OCI-LY1 (cell line): ENCODE measurements at regions not wholly inside any gene's neighbourhood (a gene's known extent, or its start where the extent isn't known, plus 50 kb on each side); places are given as distances from the start of the nearest gene placed in this dataset.

Experiments used
- CTCF ChIP-seq: fragments of 200-600 bp; sonication (generic), shearing (Covaris generic); IDR thresholded peaks from 2 replicates; pipeline ENCODE4 v1.5.1; 2017; ENCODE audit warnings: mild to moderate bottlenecking, antibody characterized with exemption, low read length, moderate library complexity, mixed read lengths
- EZH2 ChIP-seq: fragments of 200-600 bp; sonication (generic), shearing (Covaris generic); IDR thresholded peaks from 2 replicates; pipeline ENCODE4 v1.8.0; 2017; ENCODE audit warnings: borderline replicate concordance, mixed run types, mild to moderate bottlenecking, antibody characterized with exemption, low read length, moderate library complexity, mixed read lengths

DNA sequence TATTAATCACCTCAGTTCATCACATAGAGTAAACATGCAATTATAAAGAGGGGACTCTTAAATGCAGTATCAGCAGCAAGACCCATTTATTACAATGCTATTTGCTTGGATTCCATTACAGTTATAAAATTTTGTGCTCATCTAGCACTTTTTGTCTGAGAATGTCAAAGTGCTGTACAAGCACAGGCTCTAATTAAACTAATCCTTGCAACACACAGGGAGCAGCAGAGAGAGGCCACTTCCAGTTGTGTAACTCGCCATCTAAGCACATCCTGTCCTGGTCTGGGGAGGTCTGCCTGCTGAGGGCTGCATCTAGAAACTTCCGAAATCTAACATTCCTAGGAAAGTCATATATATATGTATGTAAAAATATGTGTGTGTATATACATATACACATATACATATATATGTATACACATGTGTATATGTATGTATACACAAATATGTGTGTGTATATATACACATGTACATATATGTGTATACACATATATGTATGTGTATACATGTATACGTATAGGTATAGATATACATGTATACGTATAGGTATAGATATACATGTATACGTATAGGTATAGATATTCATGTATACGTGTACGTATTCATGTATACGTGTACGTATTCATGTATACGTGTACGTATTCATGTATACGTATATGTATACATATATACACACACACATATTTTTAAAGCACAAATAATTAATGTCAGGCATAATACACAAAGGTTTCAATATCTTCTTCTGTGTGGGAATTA, 136.4 kb upstream of the JARID2 start:
- TF ChIP-seq CTCF: no peak
- no peak for TF ChIP-seq EZH2
